Left ventricle myocardium inferior (tissue), 1 donor: ENCODE measurements at regions not wholly inside any gene's neighbourhood (a gene's known extent, or its start where the extent isn't known, plus 50 kb on each side); places are given as distances from the start of the nearest gene placed in this dataset.

Source experiments
- DNase-seq: peaks from one replicate; pipeline ENCODE4 v3.0.0-alpha.2; 2020
- H3K27ac ChIP-seq: fragments of 200-600 bp; replicated peaks from 2 replicates; pipeline ENCODE4 v1.8.0; 2021
- H3K27me3 ChIP-seq: fragments of 200-600 bp; 2 replicates; pipeline ENCODE4 v1.8.0; 2021; ENCODE audit warnings: low read depth
- H3K36me3 ChIP-seq: fragments of 200-600 bp; 2 replicates; pipeline ENCODE4 v1.8.0; 2021
- H3K4me1 ChIP-seq: fragments of 200-600 bp; 2 replicates; pipeline ENCODE4 v1.8.0; 2021
- H3K4me3 ChIP-seq: fragments of 200-600 bp; 2 replicates; pipeline ENCODE4 v1.8.0; 2021; ENCODE audit warnings: mild to moderate bottlenecking, moderate library complexity
- H3K9me3 ChIP-seq: fragments of 200-600 bp; replicated peaks from 2 replicates; pipeline ENCODE4 v1.8.0; 2021
- CTCF ChIP-seq: fragments of 200-600 bp; IDR thresholded peaks from 2 replicates; pipeline ENCODE4 v1.8.0; 2021; ENCODE audit warnings: antibody characterized with exemption, mild to moderate bottlenecking, borderline replicate concordance
- intact Hi-C: fragments of 100-400 bp; cut with micrococcal nuclease; formaldehyde crosslinking; loops from one replicate; pipeline ENCODE4 v1.11.0; 2022
- donor health status: DM: no; HTN: yes; CAD: no; lungs with severe emphysema.

- no peak overlapping the region for H3K4me3 ChIP-seq
- intact Hi-C loops, result no loop called here
- no peak for DNase-seq
- H3K4me1 ChIP-seq, result no peaks in the 10 kb centered on the region
- TF ChIP-seq CTCF, result no peak
- no peaks in the 10 kb centered on the region for H3K9me3 ChIP-seq
- no peaks in the 10 kb centered on the region for H3K36me3 ChIP-seq
- no peak overlapping the region for H3K27ac ChIP-seq
- H3K27me3 ChIP-seq, result no peaks in the 10 kb centered on the region
Measured at GRCh38 chr5:45109062-45109461, 300.3 kb downstream of the MRPS30 start.

- intact Hi-C loops, result no loop called here
- no peak for TF ChIP-seq CTCF
- Histone ChIP-seq H3K27ac (no peak overlapping the region), H3K9me3 (no peaks in the 10 kb centered on the region), H3K4me1 (no peaks in the 10 kb centered on the region), H3K4me3 (no peak overlapping the region), H3K36me3 (no peaks in the 10 kb centered on the region), H3K27me3 (no peaks in the 10 kb centered on the region)
- DNase-seq, result no peak
Measured at GRCh38 chr5:45109636-45110035, 300.9 kb downstream of the MRPS30 start.

- no peaks in the 10 kb centered on the region for H3K4me1 ChIP-seq
- no peak overlapping the region for H3K4me3 ChIP-seq
- no peaks in the 10 kb centered on the region for H3K36me3 ChIP-seq
- DNase-seq, result no peak
- no peaks in the 10 kb centered on the region for H3K9me3 ChIP-seq
- intact Hi-C loops, result no loop called here
- no peaks in the 10 kb centered on the region for H3K27me3 ChIP-seq
- no peak overlapping the region for H3K27ac ChIP-seq
- TF ChIP-seq CTCF, result no peak
Measured at GRCh38 chr5:45110399-45110798, 301.7 kb downstream of the MRPS30 start.

GRCh38 chr5:45113726-45114125 is 305.0 kb downstream of the MRPS30 start:
- H3K27ac ChIP-seq, result no peak overlapping the region
- no peaks in the 10 kb centered on the region for H3K36me3 ChIP-seq
- intact Hi-C loops, result no loop called here
- H3K27me3 ChIP-seq, result no peaks in the 10 kb centered on the region
- H3K4me3 ChIP-seq, result no peak overlapping the region
- no peak for DNase-seq
- peaks cover 10% of the 10 kb centered on the region for H3K9me3 ChIP-seq
- no peaks in the 10 kb centered on the region for H3K4me1 ChIP-seq
- TF ChIP-seq CTCF, result no peak

GRCh38 chr5:45132972-45133371 is 324.2 kb downstream of the MRPS30 start:
- no peaks in the 10 kb centered on the region for H3K9me3 ChIP-seq
- H3K27me3 ChIP-seq, result no peaks in the 10 kb centered on the region
- H3K36me3 ChIP-seq, result no peaks in the 10 kb centered on the region
- intact Hi-C loops, result no loop called here
- H3K27ac ChIP-seq, result no peak overlapping the region
- DNase-seq, result no peak
- no peaks in the 10 kb centered on the region for H3K4me1 ChIP-seq
- TF ChIP-seq CTCF, result no peak
- H3K4me3 ChIP-seq, result no peak overlapping the region

GRCh38 chr5:45162974-45163373 is 354.2 kb downstream of the MRPS30 start:
- Histone ChIP-seq H3K4me3 (no peak overlapping the region), H3K36me3 (no peaks in the 10 kb centered on the region), H3K27ac (no peak overlapping the region), H3K9me3 (no peaks in the 10 kb centered on the region), H3K4me1 (peaks cover 6% of the 10 kb centered on the region), H3K27me3 (no peaks in the 10 kb centered on the region)
- intact Hi-C loops, result loop anchor here (10.0 kb wide), 1 partner anchor 612 kb away; no protein-coding TSS in a partner anchor
- no peak for TF ChIP-seq CTCF
- no peak for DNase-seq
